ENCODE measurements at regions not wholly inside any gene's neighbourhood (a gene's known extent, or its start where the extent isn't known, plus 50 kb on each side); places are given as distances from the start of the nearest gene placed in this dataset.

GRCh38 chr6:61217714-61218113 is 1068.3 kb downstream of the KHDRBS2 start:
- Histone ChIP-seq H3K9me3 (peaks cover 0 to 46% (median 8%) of the 10 kb centered on the region in 8 donors), H3K36me3 (no peaks in the 10 kb centered on the region), H3K4me3 (no peak overlapping the region), H3K27me3 (replicated peaks in 1 of 7) (no peaks in the 10 kb centered on the region), H3K4me1 (no peaks in the 10 kb centered on the region), H3K27ac (no peak overlapping the region)
- no peak for DNase-seq
- 60 to 80% (median 75%) methylated on average over 2 of the region's 2 CpGs for WGBS, 5 donors
- TF ChIP-seq POLR2AphosphoS5 (IDR thresholded peaks at IDR 0.05) (no peak), CTCF (IDR thresholded peaks at IDR 0.05 in 8 of 11, conservative IDR thresholded peaks at IDR 0.05 in 3 of 11) (no peak), POLR2A (IDR thresholded peaks at IDR 0.05) (no peak)
- intact Hi-C loops (cut with DNase I; ENCODE audit: low total_unique reads): no loop called here

GRCh38 chr6:61210549-61210948 is 1075.5 kb downstream of the KHDRBS2 start:
- Histone ChIP-seq H3K27ac (no peak overlapping the region), H3K27me3 (replicated peaks in 1 of 7) (no peaks in the 10 kb centered on the region), H3K9me3 (peaks cover 0 to 68% (median 53%) of the 10 kb centered on the region in 8 donors), H3K36me3 (no peaks in the 10 kb centered on the region), H3K4me1 (no peaks in the 10 kb centered on the region), H3K4me3 (no peak overlapping the region)
- intact Hi-C loops (cut with DNase I; ENCODE audit: low total_unique reads): no loop called here
- TF ChIP-seq CTCF (IDR thresholded peaks at IDR 0.05 in 8 of 11, conservative IDR thresholded peaks at IDR 0.05 in 3 of 11) (no peak), POLR2A (IDR thresholded peaks at IDR 0.05) (no peak)
- WGBS, 5 donors: 51 to 68% (median 52%) methylated on average over 1 of the region's 1 CpG
- DNase-seq: no peak

DNA sequence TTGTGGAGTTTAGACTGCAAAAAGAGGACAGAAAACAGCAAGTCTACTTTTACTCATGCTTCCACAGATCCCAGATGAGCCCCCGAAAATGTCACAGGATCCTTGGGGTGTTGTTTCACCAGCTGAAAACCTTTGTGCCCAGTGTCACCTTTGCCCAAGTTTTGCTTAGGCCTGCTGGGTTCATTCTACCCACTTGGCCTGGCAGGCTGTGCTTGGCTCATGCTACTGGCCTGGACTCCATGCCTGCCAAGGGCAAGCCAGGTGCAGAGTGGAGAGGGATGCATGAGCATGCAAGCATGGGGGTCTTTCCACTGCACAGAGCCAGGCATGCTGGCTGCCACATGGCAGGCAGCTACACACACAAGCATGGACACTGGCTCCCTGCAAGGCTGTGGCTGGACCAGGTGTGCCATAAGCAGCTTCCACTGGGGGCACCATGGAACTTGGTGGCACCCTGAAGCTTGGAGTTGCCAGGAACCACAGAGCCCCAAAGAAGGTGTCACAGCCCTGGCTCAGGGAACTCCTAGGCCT is 1082.0 kb downstream of the KHDRBS2 start:
- DNase-seq: no peak
- 80 to 91% (median 84%) methylated on average over 1 of the region's 1 CpG for WGBS, 5 donors
- no peak overlapping the region for H3K27ac ChIP-seq
- intact Hi-C loops (cut with DNase I; ENCODE audit: low total_unique reads): no loop called here
- H3K27me3 ChIP-seq (replicated peaks in 1 of 7): no peaks in the 10 kb centered on the region
- TF ChIP-seq POLR2AphosphoS5 (IDR thresholded peaks at IDR 0.05) (no peak), CTCF (IDR thresholded peaks at IDR 0.05 in 8 of 11, conservative IDR thresholded peaks at IDR 0.05 in 3 of 11) (no peak), POLR2A (IDR thresholded peaks at IDR 0.05) (no peak)
- H3K4me3 ChIP-seq: no peak overlapping the region
- H3K4me1 ChIP-seq: no peaks in the 10 kb centered on the region
- no peaks in the 10 kb centered on the region for H3K36me3 ChIP-seq
- peaks cover 0 to 82% (median 50%) of the 10 kb centered on the region in 8 donors for H3K9me3 ChIP-seq

GRCh38 chr6:61200444-61200843 is 1085.6 kb downstream of the KHDRBS2 start:
- no peak for DNase-seq
- intact Hi-C loops (cut with DNase I; ENCODE audit: low total_unique reads): no loop called here
- peaks cover 0 to 96% (median 47%) of the 10 kb centered on the region in 8 donors for H3K9me3 ChIP-seq
- H3K36me3 ChIP-seq: no peaks in the 10 kb centered on the region
- no peaks in the 10 kb centered on the region for H3K4me1 ChIP-seq
- no peak overlapping the region for H3K4me3 ChIP-seq
- no peak overlapping the region for H3K27ac ChIP-seq
- WGBS, 5 donors: 70 to 89% (median 86%) methylated on average over 4 of the region's 4 CpGs
- TF ChIP-seq POLR2AphosphoS5 (IDR thresholded peaks at IDR 0.05) (no peak), CTCF (IDR thresholded peaks at IDR 0.05 in 8 of 11, conservative IDR thresholded peaks at IDR 0.05 in 3 of 11) (no peak), POLR2A (IDR thresholded peaks at IDR 0.05) (no peak)
- no peaks in the 10 kb centered on the region for H3K27me3 ChIP-seq (replicated peaks in 1 of 7)

Data from spleen (tissue), 11 donors.